IPS-15b (cell line): ENCODE measurements at regions not wholly inside any gene's neighbourhood (a gene's known extent, or its start where the extent isn't known, plus 50 kb on each side); places are given as distances from the start of the nearest gene placed in this dataset.
"Not testable (repeated sequence)": the region's sequence is repeated elsewhere in the genome, so short reads cannot be mapped to it uniquely, and the experiment has no call there.

Experiments used
- H3K27me3 ChIP-seq: one replicate; pipeline ENCODE4 v1.6.1; 2013; ENCODE audit warnings: low read length; ENCODE audit not compliant: control insufficient read depth, insufficient read depth
- H3K36me3 ChIP-seq: one replicate; pipeline ENCODE4 v1.6.1; 2013; ENCODE audit warnings: low read length; ENCODE audit not compliant: control insufficient read depth, insufficient read depth
- H3K4me1 ChIP-seq: one replicate; pipeline ENCODE4 v1.6.1; 2013; ENCODE audit warnings: mild to moderate bottlenecking, low read length; ENCODE audit not compliant: control insufficient read depth, insufficient read depth
- H3K4me3 ChIP-seq: one replicate; pipeline ENCODE4 v1.5.1; 2013; ENCODE audit warnings: low read depth, low read length
- H3K9ac ChIP-seq: one replicate; pipeline ENCODE4 v1.6.1; 2013; ENCODE audit warnings: low read depth, mild to moderate bottlenecking, low read length
- H3K9me3 ChIP-seq: one replicate; pipeline ENCODE4 v1.6.1; 2013; ENCODE audit warnings: mild to moderate bottlenecking, low read length; ENCODE audit not compliant: control insufficient read depth, insufficient read depth

- Histone ChIP-seq H3K36me3 (no peaks in the 10 kb centered on the region), H3K27me3 (no peaks in the 10 kb centered on the region), H3K4me1 (no peaks in the 10 kb centered on the region), H3K4me3 (no peak overlapping the region), H3K9me3 (peaks cover 4% of the 10 kb centered on the region), H3K9ac (no peak overlapping the region)
Observed at GRCh38 chr16:58809213-58809612, 75.1 kb upstream of the GOT2 start.

- Histone ChIP-seq H3K4me3 (no peak overlapping the region), H3K4me1 (no peaks in the 10 kb centered on the region), H3K36me3 (no peaks in the 10 kb centered on the region), H3K27me3 (no peaks in the 10 kb centered on the region), H3K9me3 (peaks cover 4% of the 10 kb centered on the region), H3K9ac (no peak overlapping the region)
Observed at GRCh38 chr16:58807276-58807675, 73.2 kb upstream of the GOT2 start.

DNA sequence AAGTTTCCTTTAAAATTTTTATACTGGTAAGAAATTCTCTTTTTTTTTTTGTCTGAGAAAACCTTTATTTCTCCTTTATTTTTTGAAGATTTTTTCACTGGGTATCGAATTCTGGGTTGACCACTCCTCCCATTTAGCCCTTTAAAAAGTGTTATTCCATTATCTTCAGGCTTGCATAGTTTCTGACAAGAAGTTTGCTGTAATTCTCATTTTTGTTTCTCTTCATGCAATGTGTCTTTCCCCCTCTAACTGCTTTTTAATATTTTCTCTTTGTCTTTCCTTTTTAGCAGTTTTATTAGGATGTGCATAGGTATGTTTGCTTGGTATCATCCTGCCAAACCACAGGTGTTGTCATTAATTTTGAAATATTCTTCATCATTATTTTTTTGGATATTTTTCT lies 67.7 kb upstream of the GOT2 start:
- H3K27me3 ChIP-seq = no peaks in the 10 kb centered on the region
- H3K36me3 ChIP-seq = no peaks in the 10 kb centered on the region
- no peak overlapping the region for H3K9ac ChIP-seq

DNA sequence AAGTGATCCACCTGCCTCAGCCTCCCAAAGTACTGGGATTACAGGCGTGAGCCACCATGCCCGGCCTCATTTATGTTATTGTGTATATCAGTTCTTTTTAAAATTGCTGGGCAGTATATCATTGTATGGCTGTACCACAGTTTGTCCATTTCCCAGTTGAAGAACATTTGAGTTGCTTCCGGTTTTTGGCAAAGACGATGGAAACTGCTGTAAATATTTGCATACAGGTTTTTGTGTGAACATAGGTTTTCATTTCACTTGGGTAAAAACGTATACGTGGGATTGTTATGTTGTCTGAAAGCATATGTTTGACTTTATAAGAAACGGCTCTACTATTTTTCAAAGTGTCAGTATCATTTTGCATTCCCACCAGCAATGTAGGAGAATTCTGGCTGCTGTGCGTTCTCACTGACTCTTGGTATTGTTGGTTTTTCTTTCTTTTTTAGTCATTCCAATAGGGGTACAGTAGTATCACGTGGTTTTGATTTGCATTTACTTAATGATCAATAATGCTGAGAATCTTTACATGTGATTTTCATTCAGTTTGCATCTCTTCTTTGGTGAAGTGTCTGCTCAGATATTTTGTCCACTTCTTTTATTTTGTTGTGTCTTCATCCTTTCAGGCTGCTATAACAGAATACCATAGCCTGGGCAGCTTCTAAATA lies 63.2 kb upstream of the GOT2 start:
- Histone ChIP-seq H3K36me3 (no peaks in the 10 kb centered on the region), H3K9ac (no peak overlapping the region), H3K4me3 (no peak overlapping the region), H3K4me1 (no peaks in the 10 kb centered on the region), H3K27me3 (no peaks in the 10 kb centered on the region), H3K9me3 (no peaks in the 10 kb centered on the region)

More for the DNA sequence above, 67.7 kb upstream of the GOT2 start:
- no peak overlapping the region for H3K4me3 ChIP-seq
- peaks cover 3% of the 10 kb centered on the region for H3K9me3 ChIP-seq
- no peaks in the 10 kb centered on the region for H3K4me1 ChIP-seq

GRCh38 chr16:58793366-58793765 lies 59.2 kb upstream of the GOT2 start:
- H3K36me3 ChIP-seq = no peaks in the 10 kb centered on the region
- no peaks in the 10 kb centered on the region for H3K9me3 ChIP-seq
- H3K27me3 ChIP-seq = no peaks in the 10 kb centered on the region
- H3K4me3 ChIP-seq = no peak overlapping the region
- H3K4me1 ChIP-seq = no peaks in the 10 kb centered on the region
- no peak overlapping the region for H3K9ac ChIP-seq

GRCh38 chr16:58792188-58792587 lies 58.1 kb upstream of the GOT2 start:
- H3K9ac ChIP-seq = no peak overlapping the region
- H3K4me3 ChIP-seq = no peak overlapping the region
- no peaks in the 10 kb centered on the region for H3K4me1 ChIP-seq
- H3K36me3 ChIP-seq = no peaks in the 10 kb centered on the region
- no peaks in the 10 kb centered on the region for H3K9me3 ChIP-seq
- no peaks in the 10 kb centered on the region for H3K27me3 ChIP-seq

DNA sequence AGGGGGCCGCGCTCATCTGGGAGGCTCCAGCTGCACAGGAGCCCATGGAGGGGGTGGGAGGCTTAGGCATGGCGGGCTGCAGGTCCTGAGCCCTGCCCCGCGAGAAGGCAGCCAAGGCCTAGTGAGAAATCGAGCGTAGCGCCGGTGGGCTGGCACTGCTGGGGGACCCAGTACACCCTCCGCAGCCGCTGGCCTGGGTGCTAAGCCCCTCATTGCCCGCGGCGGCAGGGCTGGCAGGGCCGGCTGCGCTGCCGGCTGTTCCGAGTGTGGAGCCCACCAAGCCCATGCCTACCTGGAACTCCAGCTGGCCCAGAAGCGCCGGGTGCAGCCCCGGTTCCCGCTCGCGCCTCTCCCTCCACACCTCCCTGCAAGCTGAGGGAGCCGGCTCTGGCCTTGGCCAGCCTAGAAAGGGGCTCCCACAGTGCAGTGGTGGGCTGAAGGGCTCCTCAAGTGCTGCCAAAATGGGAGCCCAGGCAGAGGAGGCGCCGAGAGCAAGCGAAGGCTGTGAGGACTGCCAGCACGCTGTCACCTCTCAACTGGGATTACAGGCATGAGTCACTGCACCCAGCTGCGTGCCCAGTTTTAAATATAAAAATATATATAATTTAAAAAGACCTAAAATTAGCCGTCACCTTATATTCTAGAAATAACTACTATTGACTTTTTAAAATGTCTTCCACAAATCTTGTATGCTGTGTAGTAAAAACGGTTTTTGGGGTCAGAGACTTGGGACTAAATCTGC lies 56.9 kb upstream of the GOT2 start:
- not testable (repeated sequence) for H3K9ac ChIP-seq, H3K4me3 ChIP-seq, H3K36me3 ChIP-seq, H3K9me3 ChIP-seq, H3K4me1 ChIP-seq, H3K27me3 ChIP-seq

- no peak overlapping the region for H3K9ac ChIP-seq
Observed at GRCh38 chr16:58789351-58789750, 55.2 kb upstream of the GOT2 start.

More at GRCh38 chr16:58789351-58789750, 55.2 kb upstream of the GOT2 start:
- no peaks in the 10 kb centered on the region for H3K27me3 ChIP-seq
- H3K9me3 ChIP-seq = no peaks in the 10 kb centered on the region
- no peaks in the 10 kb centered on the region for H3K4me1 ChIP-seq
- no peaks in the 10 kb centered on the region for H3K36me3 ChIP-seq
- H3K4me3 ChIP-seq = no peak overlapping the region
